H1 (cell line): ENCODE measurements at regions not wholly inside any gene's neighbourhood (a gene's known extent, or its start where the extent isn't known, plus 50 kb on each side); places are given as distances from the start of the nearest gene placed in this dataset.

Experiments
- EP300 ChIP-seq, 2 experiments: IDR thresholded peaks; 1 replicate in 1 of 2; 2 replicates in 1 of 2; pipeline ENCODE4 v1.6.1; 2011 to 2012; ENCODE audit warnings: low read depth in 2 of 2, low read length in 2 of 2, mild to moderate bottlenecking in 2 of 2, borderline replicate concordance in 1 of 2, inconsistent platforms in 1 of 2, moderate library complexity in 1 of 2
- KDM4A ChIP-seq: IDR thresholded peaks from one replicate; pipeline ENCODE4 v1.7.1; 2012; ENCODE audit warnings: low read depth, mild to moderate bottlenecking, moderate library complexity, low read length, inconsistent platforms; ENCODE audit not compliant: severe bottlenecking
- MAFK ChIP-seq: IDR thresholded peaks from 2 replicates; pipeline ENCODE4 v1.6.1; 2012; ENCODE audit warnings: low read depth, mild to moderate bottlenecking, improper control_type of control experiment, low read length
- POLR2A ChIP-seq, 2 experiments: IDR thresholded peaks; 1 replicate in 1 of 2; 2 replicates in 1 of 2; pipeline ENCODE4 v1.6.1; 2011; ENCODE audit warnings: low read depth in 2 of 2, low read length in 2 of 2, mild to moderate bottlenecking in 2 of 2; ENCODE audit errors: control extremely low read depth in 1 of 2
- RAD21 ChIP-seq, 2 experiments: IDR thresholded peaks in 1 of 2; conservative IDR thresholded peaks in 1 of 2; 2 replicates each; pipeline ENCODE4 v1.6.1; 2011; ENCODE audit warnings: low read depth in 2 of 2, low read length in 2 of 2, improper control_type of control experiment in 1 of 2, inconsistent platforms in 1 of 2, mild to moderate bottlenecking in 1 of 2, moderate library complexity in 1 of 2
- TEAD4 ChIP-seq: IDR thresholded peaks from 2 replicates; pipeline ENCODE4 v1.6.1; 2012; ENCODE audit warnings: low read depth, low read length, inconsistent platforms, mixed read lengths
- YY1 ChIP-seq: IDR thresholded peaks from 2 replicates; pipeline ENCODE4 v1.6.1; 2011; ENCODE audit warnings: low read depth, mild to moderate bottlenecking, low read length
- ZNF274 ChIP-seq: IDR thresholded peaks from 2 replicates; pipeline ENCODE4 v1.7.0; 2012; ENCODE audit warnings: low read length, borderline replicate concordance; ENCODE audit errors: extremely low read depth
- TF ChIP-seq, protein P1 (sequence below), 3 experiments: IDR thresholded peaks; 1 replicate in 2 of 3; 2 replicates in 1 of 3; pipeline versions ENCODE4 v1.5.1 to v1.6.1; 2011; ENCODE audit warnings: low read length in 3 of 3, mild to moderate bottlenecking in 3 of 3, inconsistent platforms in 2 of 3, low read depth in 1 of 3, moderate library complexity in 1 of 3; ENCODE audit not compliant: insufficient read depth in 1 of 3; ENCODE audit errors: control extremely low read depth in 1 of 3
- TF ChIP-seq, protein P2 (sequence below): IDR thresholded peaks from 2 replicates; pipeline ENCODE4 v1.6.1; 2012; ENCODE audit warnings: inconsistent platforms

DNA sequence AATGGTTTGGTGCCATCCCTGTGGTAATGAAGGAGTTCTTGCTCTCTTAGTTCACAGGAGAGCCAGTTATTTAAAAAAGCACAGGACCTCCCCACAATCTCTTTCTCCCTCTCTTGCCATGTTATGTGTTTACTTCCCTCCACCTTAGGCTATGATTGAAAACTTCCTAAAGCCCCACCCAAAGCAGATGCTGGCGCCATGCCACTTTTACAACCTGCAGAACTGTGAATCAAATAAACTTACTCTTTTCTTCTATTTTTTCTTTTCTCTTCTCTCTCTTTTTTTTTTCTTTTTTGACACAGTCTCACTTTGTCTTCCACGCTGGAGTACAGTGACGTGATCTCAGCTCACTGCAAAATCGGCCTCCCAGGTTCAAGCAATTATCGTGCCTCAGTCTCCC lies 508.4 kb upstream of the EPHA7 start:
- TF ChIP-seq, protein P1, sequence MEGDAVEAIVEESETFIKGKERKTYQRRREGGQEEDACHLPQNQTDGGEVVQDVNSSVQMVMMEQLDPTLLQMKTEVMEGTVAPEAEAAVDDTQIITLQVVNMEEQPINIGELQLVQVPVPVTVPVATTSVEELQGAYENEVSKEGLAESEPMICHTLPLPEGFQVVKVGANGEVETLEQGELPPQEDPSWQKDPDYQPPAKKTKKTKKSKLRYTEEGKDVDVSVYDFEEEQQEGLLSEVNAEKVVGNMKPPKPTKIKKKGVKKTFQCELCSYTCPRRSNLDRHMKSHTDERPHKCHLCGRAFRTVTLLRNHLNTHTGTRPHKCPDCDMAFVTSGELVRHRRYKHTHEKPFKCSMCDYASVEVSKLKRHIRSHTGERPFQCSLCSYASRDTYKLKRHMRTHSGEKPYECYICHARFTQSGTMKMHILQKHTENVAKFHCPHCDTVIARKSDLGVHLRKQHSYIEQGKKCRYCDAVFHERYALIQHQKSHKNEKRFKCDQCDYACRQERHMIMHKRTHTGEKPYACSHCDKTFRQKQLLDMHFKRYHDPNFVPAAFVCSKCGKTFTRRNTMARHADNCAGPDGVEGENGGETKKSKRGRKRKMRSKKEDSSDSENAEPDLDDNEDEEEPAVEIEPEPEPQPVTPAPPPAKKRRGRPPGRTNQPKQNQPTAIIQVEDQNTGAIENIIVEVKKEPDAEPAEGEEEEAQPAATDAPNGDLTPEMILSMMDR (IDR thresholded peaks at IDR 0.05; ENCODE audit: control extremely low read depth in 1 of 3, insufficient read depth in 1 of 3, low read depth in 1 of 3, low read length in 3 of 3): no peak
- TF ChIP-seq YY1 (no peak), TEAD4 (no peak), EP300 (IDR thresholded peaks at IDR 0.05; ENCODE audit: borderline replicate concordance in 1 of 2, low read depth in 2 of 2, low read length in 2 of 2) (no peak), POLR2A (IDR thresholded peaks at IDR 0.05; ENCODE audit: control extremely low read depth in 1 of 2, low read depth in 2 of 2, low read length in 2 of 2) (no peak), RAD21 (IDR thresholded peaks at IDR 0.05 in 1 of 2, conservative IDR thresholded peaks at IDR 0.05 in 1 of 2; ENCODE audit: low read depth in 2 of 2, low read length in 2 of 2) (no peak), ZNF274 (no peak), MAFK (no peak), KDM4A (no peak)
- TF ChIP-seq, protein P2, sequence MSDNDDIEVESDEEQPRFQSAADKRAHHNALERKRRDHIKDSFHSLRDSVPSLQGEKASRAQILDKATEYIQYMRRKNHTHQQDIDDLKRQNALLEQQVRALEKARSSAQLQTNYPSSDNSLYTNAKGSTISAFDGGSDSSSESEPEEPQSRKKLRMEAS: no peak
